ENCODE measurements at regions not wholly inside any gene's neighbourhood (a gene's known extent, or its start where the extent isn't known, plus 50 kb on each side); places are given as distances from the start of the nearest gene placed in this dataset.

GRCh38 chr13:28559636-28560259, 64.8 kb upstream of the FLT1 start:
- Histone ChIP-seq H3K36me3 (no peaks in the 10 kb centered on the region), H3K4me1 (ENCODE audit: control insufficient read depth in 1 of 2, insufficient read depth in 1 of 2, low read depth in 1 of 2, low read length in 1 of 2) (no peaks in the 10 kb centered on the region), H3K4me3 (ENCODE audit: low read depth in 1 of 2, low read length in 1 of 2) (no peak overlapping the region), H3K27me3 (peaks cover 4% of the 10 kb centered on the region), H3K9me3 (no peaks in the 10 kb centered on the region), H3K27ac (no peak overlapping the region)
- no peak for TF ChIP-seq CTCF (IDR thresholded peaks at IDR 0.05)

- Histone ChIP-seq H3K27me3 (peaks cover 10% of the 10 kb centered on the region), H3K36me3 (no peaks in the 10 kb centered on the region), H3K4me1 (ENCODE audit: control insufficient read depth in 1 of 2, insufficient read depth in 1 of 2, low read depth in 1 of 2, low read length in 1 of 2) (no peaks in the 10 kb centered on the region), H3K4me3 (ENCODE audit: low read depth in 1 of 2, low read length in 1 of 2) (no peak overlapping the region), H3K27ac (no peak overlapping the region), H3K9me3 (no peaks in the 10 kb centered on the region)
- no peak for TF ChIP-seq CTCF (IDR thresholded peaks at IDR 0.05)
These were observed 63.6 kb upstream of the FLT1 start for GRCh38 chr13:28558567-28558966.

GRCh38 chr13:28557725-28558520, 63.0 kb upstream of the FLT1 start:
- H3K27ac ChIP-seq: no peak overlapping the region
- TF ChIP-seq CTCF (IDR thresholded peaks at IDR 0.05): no peak
- H3K4me3 ChIP-seq (ENCODE audit: low read depth in 1 of 2, low read length in 1 of 2): no peak overlapping the region
- H3K9me3 ChIP-seq: no peaks in the 10 kb centered on the region
- no peaks in the 10 kb centered on the region for H3K4me1 ChIP-seq (ENCODE audit: control insufficient read depth in 1 of 2, insufficient read depth in 1 of 2, low read depth in 1 of 2, low read length in 1 of 2)
- peaks cover 10% of the 10 kb centered on the region for H3K27me3 ChIP-seq
- H3K36me3 ChIP-seq: no peaks in the 10 kb centered on the region

GRCh38 chr13:28555096-28555495, 60.2 kb upstream of the FLT1 start:
- H3K27me3 ChIP-seq: peaks cover 10% of the 10 kb centered on the region
- no peak for TF ChIP-seq CTCF (IDR thresholded peaks at IDR 0.05)

GRCh38 chr13:28553971-28554370, 59.0 kb upstream of the FLT1 start:
- H3K36me3 ChIP-seq: no peaks in the 10 kb centered on the region
- no peaks in the 10 kb centered on the region for H3K4me1 ChIP-seq (ENCODE audit: control insufficient read depth in 1 of 2, insufficient read depth in 1 of 2, low read depth in 1 of 2, low read length in 1 of 2)
- H3K27ac ChIP-seq: no peak overlapping the region
- H3K27me3 ChIP-seq: peaks cover 10% of the 10 kb centered on the region
- no peak overlapping the region for H3K4me3 ChIP-seq (ENCODE audit: low read depth in 1 of 2, low read length in 1 of 2)
- H3K9me3 ChIP-seq: no peaks in the 10 kb centered on the region
- TF ChIP-seq CTCF (IDR thresholded peaks at IDR 0.05): no peak

More at GRCh38 chr13:28555096-28555495, 60.2 kb upstream of the FLT1 start:
- Histone ChIP-seq H3K36me3 (no peaks in the 10 kb centered on the region), H3K4me3 (ENCODE audit: low read depth in 1 of 2, low read length in 1 of 2) (no peak overlapping the region), H3K4me1 (ENCODE audit: control insufficient read depth in 1 of 2, insufficient read depth in 1 of 2, low read depth in 1 of 2, low read length in 1 of 2) (no peaks in the 10 kb centered on the region), H3K9me3 (no peaks in the 10 kb centered on the region), H3K27ac (no peak overlapping the region)
